ENCODE measurements at regions not wholly inside any gene's neighbourhood (a gene's known extent, or its start where the extent isn't known, plus 50 kb on each side); places are given as distances from the start of the nearest gene placed in this dataset.
A peak's percentile ranks its signal among the peaks of the same experiment; 100 is the strongest.

DNA sequence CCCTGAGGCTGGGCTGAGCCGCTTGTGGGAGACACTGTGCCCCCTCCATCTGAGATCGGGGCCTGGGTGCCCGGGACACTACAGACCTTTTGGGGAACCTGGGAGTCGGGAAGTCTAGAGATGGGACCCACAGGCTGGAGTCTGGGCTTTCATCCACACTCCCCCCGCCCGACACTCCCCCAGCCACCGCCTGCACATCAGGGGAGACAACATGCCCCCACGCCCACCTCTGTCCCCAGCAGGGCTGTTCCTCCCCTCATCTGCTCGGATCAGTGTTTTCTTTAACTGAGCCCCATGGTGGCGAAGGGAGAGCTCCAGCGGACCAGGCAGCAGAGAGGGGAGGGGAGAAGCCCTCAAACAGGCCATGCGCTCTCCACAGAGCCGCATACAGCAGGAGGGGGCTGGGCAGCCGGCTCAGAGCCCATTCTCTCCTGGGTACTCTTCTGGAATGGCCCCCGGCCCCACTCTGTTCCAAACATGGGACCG, 174.7 kb downstream of the IGLL1 start:
- Histone ChIP-seq H3K9me3 (ENCODE audit: control insufficient read depth in 2 of 2, low read length in 2 of 2) (no peaks in the 10 kb centered on the region), H3K27ac (ENCODE audit: low read length) (no peak overlapping the region), H3K4me3 (ENCODE audit: low read length in 2 of 2) (no peak overlapping the region), H3K9ac (ENCODE audit: low read length in 2 of 2) (no peak overlapping the region), H3K36me3 (ENCODE audit: control insufficient read depth in 2 of 2, insufficient read depth in 2 of 2, low read length in 2 of 2) (no peaks in the 10 kb centered on the region), H3K27me3 (ENCODE audit: control insufficient read depth in 1 of 2, insufficient read depth in 2 of 2, low read length in 2 of 2) (peaks cover 2 to 3% of the 10 kb centered on the region in 2 donors), H3K4me1 (ENCODE audit: control insufficient read depth, insufficient read depth, low read length) (peaks cover 10% of the 10 kb centered on the region)

- H3K36me3 ChIP-seq (ENCODE audit: control insufficient read depth in 2 of 2, insufficient read depth in 2 of 2, low read length in 2 of 2) = no peaks in the 10 kb centered on the region
- no peak overlapping the region for H3K4me3 ChIP-seq (ENCODE audit: low read length in 2 of 2)
- no peak overlapping the region for H3K27ac ChIP-seq (ENCODE audit: low read length)
- H3K9me3 ChIP-seq (ENCODE audit: control insufficient read depth in 2 of 2, low read length in 2 of 2) = no peaks in the 10 kb centered on the region
- H3K9ac ChIP-seq (ENCODE audit: low read length in 2 of 2) = no peak overlapping the region
- peaks cover 2 to 3% of the 10 kb centered on the region in 2 donors for H3K27me3 ChIP-seq (ENCODE audit: control insufficient read depth in 1 of 2, insufficient read depth in 2 of 2, low read length in 2 of 2)
- H3K4me1 ChIP-seq (ENCODE audit: control insufficient read depth, insufficient read depth, low read length) = peaks cover 10% of the 10 kb centered on the region
These were observed 175.3 kb downstream of the IGLL1 start for GRCh38 chr22:23404689-23405365.

DNA sequence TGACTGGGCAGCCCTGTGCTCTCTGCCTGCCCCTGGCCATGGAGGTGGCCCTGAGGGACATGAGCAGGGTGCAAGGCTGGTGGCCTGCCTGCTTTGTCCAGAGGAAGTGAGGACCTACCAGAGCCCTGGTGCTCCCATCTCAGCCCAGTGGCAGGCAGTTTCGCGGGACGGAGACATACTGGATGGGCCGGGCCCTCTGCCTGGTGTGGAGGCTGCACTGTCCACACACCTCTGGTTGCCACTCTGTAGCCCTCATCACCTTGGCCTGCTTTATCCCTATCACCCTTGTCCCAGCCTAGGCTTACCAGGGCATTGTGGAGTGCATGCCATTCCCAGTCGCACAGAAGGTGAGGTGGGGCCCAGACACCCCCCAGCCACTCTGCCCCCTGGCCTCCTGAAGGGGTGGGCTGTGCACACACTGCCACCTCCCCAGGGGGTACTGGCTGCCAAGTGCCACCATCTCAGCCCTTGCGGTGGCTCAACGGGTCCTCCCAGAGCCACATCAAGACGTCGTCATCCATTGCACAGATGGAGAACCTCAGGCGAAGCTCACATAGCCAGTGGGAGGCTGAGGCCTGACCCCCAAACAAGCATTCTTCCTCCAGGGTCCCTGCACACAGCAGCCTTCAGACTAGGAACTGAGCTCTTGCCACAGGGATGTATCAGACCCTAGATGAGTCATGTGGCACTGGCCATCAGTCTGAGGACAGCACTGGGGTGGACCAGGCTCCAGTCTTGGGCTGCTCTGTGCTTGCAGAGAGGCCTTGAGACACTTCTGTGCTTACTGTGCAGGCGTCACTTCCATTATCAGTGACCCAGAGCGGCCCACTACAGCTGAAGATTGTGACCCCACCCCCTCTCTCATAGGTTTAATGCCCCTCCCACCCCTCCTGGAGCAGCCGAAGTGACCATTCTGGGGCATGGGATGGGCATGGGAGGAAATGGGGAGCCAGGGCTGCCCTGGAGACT, 176.1 kb downstream of the IGLL1 start:
- H3K4me3 ChIP-seq (ENCODE audit: low read length in 2 of 2) = no peak overlapping the region
- H3K9ac ChIP-seq (ENCODE audit: low read length in 2 of 2) = no peak overlapping the region
- H3K9me3 ChIP-seq (ENCODE audit: control insufficient read depth in 2 of 2, low read length in 2 of 2) = no peaks in the 10 kb centered on the region
- H3K4me1 ChIP-seq (ENCODE audit: control insufficient read depth, insufficient read depth, low read length) = peaks cover 10% of the 10 kb centered on the region
- peaks cover 2 to 3% of the 10 kb centered on the region in 2 donors for H3K27me3 ChIP-seq (ENCODE audit: control insufficient read depth in 1 of 2, insufficient read depth in 2 of 2, low read length in 2 of 2)
- H3K27ac ChIP-seq (ENCODE audit: low read length) = no peak overlapping the region
- H3K36me3 ChIP-seq (ENCODE audit: control insufficient read depth in 2 of 2, insufficient read depth in 2 of 2, low read length in 2 of 2) = no peaks in the 10 kb centered on the region

GRCh38 chr22:23403152-23403719, 176.9 kb downstream of the IGLL1 start:
- Histone ChIP-seq H3K9me3 (ENCODE audit: control insufficient read depth in 2 of 2, low read length in 2 of 2) (no peaks in the 10 kb centered on the region), H3K27me3 (ENCODE audit: control insufficient read depth in 1 of 2, insufficient read depth in 2 of 2, low read length in 2 of 2) (peaks cover 2 to 3% of the 10 kb centered on the region in 2 donors), H3K4me3 (ENCODE audit: low read length in 2 of 2) (peak overlapping the region in 1 of 2 donors; percentile 44), H3K36me3 (ENCODE audit: control insufficient read depth in 2 of 2, insufficient read depth in 2 of 2, low read length in 2 of 2) (no peaks in the 10 kb centered on the region), H3K9ac (ENCODE audit: low read length in 2 of 2) (peak overlapping the region in 1 of 2 donors; percentile 17), H3K4me1 (ENCODE audit: control insufficient read depth, insufficient read depth, low read length) (peaks cover 10% of the 10 kb centered on the region), H3K27ac (ENCODE audit: low read length) (no peak overlapping the region)

GRCh38 chr22:23402275-23403151, 177.6 kb downstream of the IGLL1 start:
- H3K36me3 ChIP-seq (ENCODE audit: control insufficient read depth in 2 of 2, insufficient read depth in 2 of 2, low read length in 2 of 2) = no peaks in the 10 kb centered on the region
- H3K27me3 ChIP-seq (ENCODE audit: control insufficient read depth in 1 of 2, insufficient read depth in 2 of 2, low read length in 2 of 2) = peaks cover 2 to 3% of the 10 kb centered on the region in 2 donors
- H3K9ac ChIP-seq (ENCODE audit: low read length in 2 of 2) = peak overlapping the region in 1 of 2 donors; percentile 42
- no peaks in the 10 kb centered on the region for H3K9me3 ChIP-seq (ENCODE audit: control insufficient read depth in 2 of 2, low read length in 2 of 2)
- no peak overlapping the region for H3K27ac ChIP-seq (ENCODE audit: low read length)
- peaks cover 10% of the 10 kb centered on the region for H3K4me1 ChIP-seq (ENCODE audit: control insufficient read depth, insufficient read depth, low read length)
- peak overlapping the region in 1 of 2 donors; percentile 61 for H3K4me3 ChIP-seq (ENCODE audit: low read length in 2 of 2)

DNA sequence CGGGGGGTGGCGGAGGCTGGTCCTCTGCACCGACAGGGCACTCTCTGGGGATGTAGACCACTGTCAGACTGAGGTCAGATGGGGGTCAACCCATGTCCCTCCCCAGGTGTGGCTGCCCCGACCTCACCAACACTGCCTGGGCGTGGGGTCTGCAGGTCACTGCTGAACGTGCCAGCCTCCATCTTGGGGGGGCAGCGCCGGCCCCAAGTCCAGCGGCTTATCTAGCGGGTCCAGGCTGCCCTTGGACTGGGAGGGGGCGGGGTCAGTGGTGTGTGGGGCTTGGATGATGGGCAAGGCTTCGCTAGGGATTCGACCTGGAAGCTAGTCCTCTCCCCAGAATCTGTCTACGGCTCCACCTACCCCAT, 178.2 kb downstream of the IGLL1 start:
- Histone ChIP-seq H3K36me3 (ENCODE audit: control insufficient read depth in 2 of 2, insufficient read depth in 2 of 2, low read length in 2 of 2) (no peaks in the 10 kb centered on the region), H3K27ac (ENCODE audit: low read length) (no peak overlapping the region), H3K27me3 (ENCODE audit: control insufficient read depth in 1 of 2, insufficient read depth in 2 of 2, low read length in 2 of 2) (peaks cover 2 to 3% of the 10 kb centered on the region in 2 donors), H3K9me3 (ENCODE audit: control insufficient read depth in 2 of 2, low read length in 2 of 2) (no peaks in the 10 kb centered on the region), H3K4me1 (ENCODE audit: control insufficient read depth, insufficient read depth, low read length) (peaks cover 10% of the 10 kb centered on the region), H3K4me3 (ENCODE audit: low read length in 2 of 2) (peak overlapping the region in 1 of 2 donors; percentile 61), H3K9ac (ENCODE audit: low read length in 2 of 2) (peak overlapping the region in 1 of 2 donors; percentile 42)

DNA sequence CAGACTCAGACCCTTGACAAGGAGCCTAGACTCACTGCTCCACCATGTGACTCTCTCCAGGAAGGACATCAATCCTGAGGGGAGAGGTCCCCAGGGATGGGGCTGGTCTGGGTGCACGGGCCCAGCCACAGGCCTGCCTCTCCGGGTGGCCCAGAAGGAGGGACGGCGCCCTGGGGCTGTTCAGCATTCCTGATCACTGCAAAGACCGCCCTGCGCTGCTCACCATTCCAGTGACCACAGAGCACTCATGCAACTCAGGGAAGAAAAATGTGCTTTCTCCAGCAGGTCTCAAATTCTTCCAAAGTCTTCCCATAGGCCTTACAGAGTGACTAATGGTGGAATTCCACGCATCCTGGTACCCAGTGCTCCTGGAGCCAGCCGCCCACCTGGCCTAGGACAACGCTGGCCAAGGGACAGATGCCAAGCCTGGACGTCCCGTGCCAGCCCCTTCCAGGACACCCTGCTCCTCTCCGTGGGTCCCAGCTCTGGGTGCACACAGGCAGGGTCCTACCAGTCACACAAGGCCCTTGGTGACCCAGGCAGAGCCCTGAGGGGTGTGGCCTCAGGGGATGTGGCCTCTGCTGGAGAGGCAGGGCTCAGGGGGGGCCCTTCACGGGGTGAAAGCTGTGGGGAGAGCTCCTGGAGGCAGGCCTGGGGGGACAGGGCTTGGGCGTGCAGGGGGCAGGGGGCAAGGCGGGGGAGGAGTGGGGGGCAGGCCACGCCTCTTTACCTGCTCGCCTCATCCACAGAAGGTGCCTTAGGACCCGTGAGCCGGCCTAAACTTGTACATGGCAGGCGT, 178.8 kb downstream of the IGLL1 start:
- no peak overlapping the region for H3K4me3 ChIP-seq (ENCODE audit: low read length in 2 of 2)
- H3K27ac ChIP-seq (ENCODE audit: low read length) = no peak overlapping the region

DNA sequence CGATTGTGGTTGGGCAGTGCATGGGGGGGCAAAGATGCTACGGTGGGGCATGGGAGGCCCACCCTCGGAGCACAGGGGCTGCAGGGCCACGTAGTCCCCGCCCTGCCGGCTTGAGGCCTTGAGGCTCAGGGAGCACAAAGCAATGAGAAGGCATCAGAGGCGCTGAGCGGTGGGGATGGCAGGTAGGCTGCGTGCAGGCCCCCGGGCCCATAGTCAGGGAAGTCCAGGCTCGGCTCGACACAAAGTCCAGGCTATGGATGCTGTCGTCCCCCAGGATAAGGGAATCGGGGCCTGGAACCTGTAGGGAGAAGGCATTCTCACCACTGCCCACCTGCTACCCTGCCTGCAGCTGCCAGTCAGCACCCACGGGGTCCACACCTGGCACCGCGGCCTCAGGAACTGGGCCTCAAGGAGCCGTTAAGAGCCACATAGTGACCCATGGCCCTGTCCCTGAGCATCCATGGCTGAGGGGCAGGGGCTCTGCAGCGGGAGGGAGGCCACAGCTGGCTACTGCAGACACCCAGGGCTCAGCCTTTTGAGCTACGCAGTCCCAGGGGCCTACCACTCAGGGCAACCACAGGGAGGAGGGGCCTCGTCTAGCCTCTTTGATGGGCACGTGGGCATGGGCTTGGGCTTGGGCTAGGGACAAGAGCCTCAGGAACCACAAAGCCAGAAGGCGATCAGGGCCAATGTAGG, 179.7 kb downstream of the IGLL1 start:
- H3K27me3 ChIP-seq (ENCODE audit: control insufficient read depth in 1 of 2, insufficient read depth in 2 of 2, low read length in 2 of 2) = peaks cover 1 to 2% of the 10 kb centered on the region in 2 donors
- no peaks in the 10 kb centered on the region for H3K36me3 ChIP-seq (ENCODE audit: control insufficient read depth in 2 of 2, insufficient read depth in 2 of 2, low read length in 2 of 2)
- H3K4me3 ChIP-seq (ENCODE audit: low read length in 2 of 2) = no peak overlapping the region
- H3K4me1 ChIP-seq (ENCODE audit: control insufficient read depth, insufficient read depth, low read length) = peaks cover 10% of the 10 kb centered on the region
- H3K9me3 ChIP-seq (ENCODE audit: control insufficient read depth in 2 of 2, low read length in 2 of 2) = no peaks in the 10 kb centered on the region
- H3K27ac ChIP-seq (ENCODE audit: low read length) = no peak overlapping the region
- no peak overlapping the region for H3K9ac ChIP-seq (ENCODE audit: low read length in 2 of 2)

More for the DNA sequence above, 178.8 kb downstream of the IGLL1 start:
- Histone ChIP-seq H3K9ac (ENCODE audit: low read length in 2 of 2) (no peak overlapping the region), H3K27me3 (ENCODE audit: control insufficient read depth in 1 of 2, insufficient read depth in 2 of 2, low read length in 2 of 2) (peaks cover 2 to 3% of the 10 kb centered on the region in 2 donors), H3K4me1 (ENCODE audit: control insufficient read depth, insufficient read depth, low read length) (peaks cover 10% of the 10 kb centered on the region), H3K9me3 (ENCODE audit: control insufficient read depth in 2 of 2, low read length in 2 of 2) (no peaks in the 10 kb centered on the region), H3K36me3 (ENCODE audit: control insufficient read depth in 2 of 2, insufficient read depth in 2 of 2, low read length in 2 of 2) (no peaks in the 10 kb centered on the region)
